GM19240 (cell line): ENCODE measurements at regions not wholly inside any gene's neighbourhood (a gene's known extent, or its start where the extent isn't known, plus 50 kb on each side); places are given as distances from the start of the nearest gene placed in this dataset.
"Not testable (repeated sequence)": the region's sequence is repeated elsewhere in the genome, so short reads cannot be mapped to it uniquely, and the experiment has no call there.

Experiments
- DNase-seq: peaks from one replicate; pipeline ENCODE4 v3.0.0; 2011; ENCODE audit warnings: low spot score; ENCODE audit not compliant: insufficient read length

- no peak for DNase-seq
Observed at GRCh38 chr12:46670636-46671035, 155.2 kb downstream of the SLC38A4 start.

- no peak for DNase-seq
Observed at GRCh38 chr12:46669720-46670119, 156.1 kb downstream of the SLC38A4 start.

- DNase-seq = no peak
Observed at GRCh38 chr12:46667551-46667950, 158.2 kb downstream of the SLC38A4 start.

DNA sequence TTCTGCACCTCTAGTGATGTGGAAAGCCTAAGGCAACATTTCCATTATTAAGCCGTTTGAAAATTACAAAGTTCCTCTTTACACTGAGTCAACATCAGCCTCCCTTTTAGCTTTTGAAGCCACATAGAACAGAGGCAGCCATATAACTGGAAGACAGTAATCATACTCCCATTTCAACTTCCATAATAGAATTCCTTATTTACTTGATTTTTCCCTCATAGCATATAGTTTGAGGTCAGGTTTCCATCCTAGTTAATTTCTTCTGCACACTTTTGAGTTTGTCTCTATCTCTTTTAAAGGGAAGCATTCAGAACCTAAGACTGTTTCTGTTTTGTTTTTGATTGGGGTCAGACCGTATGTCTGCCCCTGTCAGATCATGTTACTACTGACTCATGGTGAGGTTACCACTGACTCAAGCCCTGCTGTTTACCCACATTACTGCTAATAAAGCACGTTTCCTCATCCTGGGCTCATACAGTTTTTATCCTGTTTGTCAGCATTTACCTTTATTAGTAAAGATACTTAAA lies 161.0 kb downstream of the SLC38A4 start:
- DNase-seq = peak; percentile 23

DNA sequence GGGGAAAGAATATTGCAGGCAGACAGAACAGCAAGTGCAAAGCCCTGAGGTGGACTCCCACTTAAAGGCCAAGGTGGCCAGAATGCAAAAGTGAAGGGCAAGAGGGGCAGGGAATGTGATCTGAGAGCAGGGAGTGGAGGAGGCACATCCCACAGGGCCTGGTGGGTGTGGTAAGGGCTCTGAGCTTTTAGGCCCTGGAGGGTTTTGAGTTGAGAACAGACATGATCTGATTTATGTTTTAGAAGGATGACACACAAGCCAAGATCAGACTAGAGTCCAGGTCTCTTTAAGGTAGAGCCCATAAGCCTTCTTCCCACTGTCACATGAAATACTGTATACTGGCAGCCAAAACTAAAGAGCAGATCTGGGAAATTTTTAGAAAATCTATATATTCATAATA lies 162.5 kb downstream of the SLC38A4 start:
- no peak for DNase-seq

- DNase-seq = peak; percentile 17
Observed at GRCh38 chr12:46661110-46661845, 164.5 kb downstream of the SLC38A4 start.

DNA sequence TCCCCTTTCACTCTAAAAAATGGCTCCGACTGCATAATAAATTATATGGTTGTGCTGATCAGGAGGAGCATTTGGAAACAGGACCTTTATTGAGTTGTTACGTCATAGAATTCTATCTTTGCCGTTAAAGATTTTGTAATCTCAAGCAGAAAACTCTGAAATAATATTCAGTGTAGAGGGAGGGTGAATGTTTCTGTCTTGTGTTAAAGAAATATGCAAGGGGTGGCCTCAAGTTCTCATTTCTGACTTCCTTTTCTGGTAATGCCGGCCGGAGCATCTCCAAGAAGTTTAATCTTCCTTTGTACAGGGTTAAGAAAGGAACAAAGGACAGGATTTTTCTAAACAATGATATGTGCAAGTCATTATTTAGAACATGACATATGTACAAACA lies 165.1 kb downstream of the SLC38A4 start:
- DNase-seq = no peak

DNA sequence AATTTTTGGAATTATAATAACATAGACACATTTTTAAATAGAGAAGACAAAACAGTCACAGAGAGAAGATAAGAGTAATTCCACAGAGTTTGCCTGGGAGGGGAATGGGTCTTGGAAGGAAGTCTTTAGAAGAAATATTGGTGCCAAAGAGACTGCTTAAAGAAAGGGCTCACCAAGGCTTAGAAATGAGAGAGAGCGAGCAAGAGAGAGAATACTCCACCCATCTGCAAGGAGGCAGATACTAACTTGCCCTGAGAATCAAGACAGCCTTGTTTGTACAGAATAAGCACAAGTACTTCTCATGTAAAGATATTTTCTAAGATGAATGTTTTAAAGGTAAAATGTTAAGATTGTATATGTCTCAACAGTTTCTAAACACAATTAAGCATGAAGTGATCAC lies 165.5 kb downstream of the SLC38A4 start:
- DNase-seq = no peak

GRCh38 chr12:46659824-46660223 lies 166.0 kb downstream of the SLC38A4 start:
- DNase-seq = no peak

DNA sequence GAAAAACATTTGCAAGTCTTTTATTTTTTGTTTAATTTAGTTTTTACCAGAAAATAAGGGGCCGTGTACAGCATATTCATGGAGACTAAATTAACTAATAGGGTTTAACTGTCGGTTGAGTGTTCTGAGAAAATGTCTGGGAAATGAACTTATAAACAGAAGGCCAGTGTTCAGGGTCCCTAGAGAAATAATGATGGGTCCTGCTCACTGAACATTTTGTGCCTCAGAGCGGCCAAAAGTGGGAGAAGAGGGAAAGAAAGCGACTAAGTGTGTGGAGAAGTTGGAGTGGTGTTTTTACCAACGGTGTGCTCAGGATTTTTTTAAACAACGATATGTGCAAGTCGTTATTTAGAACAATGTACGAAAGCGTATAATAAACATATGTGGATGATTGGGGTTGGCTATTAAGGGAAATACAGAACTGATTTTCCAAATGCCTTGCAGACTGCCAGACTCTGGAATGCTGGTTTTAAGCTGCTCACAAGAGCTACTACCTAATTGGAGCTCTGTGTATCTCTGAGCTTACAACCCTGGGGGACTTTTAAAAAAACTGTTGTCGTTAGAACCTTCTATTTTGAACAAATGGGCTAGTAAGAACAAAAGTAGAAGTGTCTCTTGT lies 166.7 kb downstream of the SLC38A4 start:
- DNase-seq = no peak

DNA sequence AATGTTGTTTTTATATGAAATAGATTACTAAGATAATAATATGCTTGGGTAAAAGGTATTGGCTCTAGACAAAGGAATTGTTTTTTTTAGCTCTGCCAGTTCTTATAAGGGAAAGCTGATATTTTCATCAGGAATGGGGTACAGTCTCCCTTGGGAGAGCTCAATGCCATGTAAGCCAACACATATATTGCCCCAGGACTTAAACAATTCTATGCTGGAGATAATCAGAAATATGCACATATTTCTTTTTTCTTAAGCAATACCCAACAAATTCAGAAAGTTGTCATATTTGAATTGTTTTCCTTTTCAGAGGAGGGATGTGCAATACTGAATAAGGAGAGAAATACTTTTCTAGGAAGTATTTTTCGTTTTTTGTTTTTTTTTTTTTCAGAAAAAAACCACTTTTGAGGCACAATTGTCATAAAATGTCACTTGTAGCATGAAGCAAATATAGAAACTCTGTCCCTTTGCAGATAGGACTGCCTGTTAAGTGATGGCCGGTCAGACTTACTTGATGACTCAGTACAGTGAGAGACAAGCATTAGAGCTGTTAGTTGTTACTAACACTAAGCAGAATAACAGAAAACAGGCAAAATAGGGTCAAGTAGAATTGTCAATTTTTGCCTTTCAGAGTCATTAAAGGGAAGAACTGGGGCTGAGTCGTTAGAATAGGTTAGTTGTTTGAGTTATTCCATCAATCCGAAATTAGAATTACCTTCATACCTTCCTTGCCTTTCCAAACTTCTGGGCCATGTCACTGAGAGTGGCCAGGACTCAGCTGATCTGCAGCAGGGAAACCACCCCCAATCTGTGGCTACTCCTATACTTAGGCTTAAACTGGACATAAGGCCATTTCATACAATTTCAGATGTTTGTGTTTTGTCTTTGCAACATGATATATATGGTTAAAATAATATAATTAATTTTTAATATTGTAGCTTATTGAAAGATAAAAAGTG lies 168.1 kb downstream of the SLC38A4 start:
- no peak for DNase-seq

DNA sequence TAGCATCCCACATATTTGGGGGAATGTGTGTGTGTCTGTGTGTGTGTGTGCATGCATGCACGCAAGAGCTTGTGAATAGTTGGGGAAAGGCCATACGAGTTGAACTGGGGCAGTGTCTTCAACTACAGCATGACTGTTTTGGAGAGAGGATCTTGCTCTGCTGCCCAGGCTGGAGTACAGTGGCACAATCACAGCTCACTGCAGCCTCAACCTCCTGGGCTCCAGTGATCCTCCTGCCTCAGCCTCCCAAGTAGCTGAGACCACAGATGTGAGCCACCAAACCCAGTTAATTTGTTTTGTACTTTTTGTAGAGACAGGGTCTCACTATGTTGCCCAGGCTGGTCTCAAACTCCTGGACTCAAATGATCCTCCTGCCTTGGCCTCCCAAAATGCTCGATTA lies 169.8 kb downstream of the SLC38A4 start:
- DNase-seq = not testable (repeated sequence)

- no peak for DNase-seq
Observed at GRCh38 chr12:46653311-46653710, 172.5 kb downstream of the SLC38A4 start.

- no peak for DNase-seq
Observed at GRCh38 chr12:46652692-46653091, 173.1 kb downstream of the SLC38A4 start.

DNA sequence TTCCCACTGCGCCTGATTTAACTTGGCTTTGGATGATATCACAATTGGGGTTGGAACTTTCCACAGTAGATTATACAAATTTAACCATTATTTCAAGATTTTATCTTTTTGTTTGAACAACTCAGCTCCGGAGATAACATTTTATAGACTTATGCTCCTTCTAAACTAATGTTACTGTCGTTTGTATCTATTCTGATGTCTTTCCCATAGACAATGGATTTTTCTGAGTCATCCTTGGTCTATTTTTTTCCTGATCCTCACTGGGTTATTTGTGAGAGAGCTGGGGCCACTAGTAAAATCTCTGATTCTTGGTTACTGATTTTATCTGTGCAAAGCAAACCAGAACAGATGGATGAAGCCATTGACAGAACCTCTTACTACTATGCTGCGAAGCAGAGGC lies 175.1 kb downstream of the SLC38A4 start:
- no peak for DNase-seq

GRCh38 chr12:46649433-46649832 lies 176.4 kb downstream of the SLC38A4 start:
- no peak for DNase-seq

DNA sequence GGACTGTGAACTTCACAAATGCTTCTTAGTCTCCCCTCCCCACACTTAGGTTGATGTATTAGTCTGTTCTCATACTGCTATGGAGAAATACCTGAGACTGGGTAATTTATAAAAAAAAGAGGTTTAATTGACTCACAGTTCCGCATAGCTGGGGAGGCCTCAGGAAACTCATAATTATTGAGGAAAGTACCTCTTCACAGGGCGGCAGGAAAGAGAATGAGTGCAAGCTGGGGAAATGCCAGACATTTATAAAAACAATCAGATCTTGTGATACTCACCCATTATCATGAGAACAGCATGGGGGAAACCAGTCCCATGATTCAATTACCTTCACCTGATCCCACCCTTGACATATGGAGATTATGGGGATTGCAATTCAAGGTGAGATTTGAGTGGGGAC lies 178.8 kb downstream of the SLC38A4 start:
- DNase-seq = no peak

GRCh38 chr12:46641649-46642048 lies 184.1 kb downstream of the SLC38A4 start:
- DNase-seq = not testable (repeated sequence)

DNA sequence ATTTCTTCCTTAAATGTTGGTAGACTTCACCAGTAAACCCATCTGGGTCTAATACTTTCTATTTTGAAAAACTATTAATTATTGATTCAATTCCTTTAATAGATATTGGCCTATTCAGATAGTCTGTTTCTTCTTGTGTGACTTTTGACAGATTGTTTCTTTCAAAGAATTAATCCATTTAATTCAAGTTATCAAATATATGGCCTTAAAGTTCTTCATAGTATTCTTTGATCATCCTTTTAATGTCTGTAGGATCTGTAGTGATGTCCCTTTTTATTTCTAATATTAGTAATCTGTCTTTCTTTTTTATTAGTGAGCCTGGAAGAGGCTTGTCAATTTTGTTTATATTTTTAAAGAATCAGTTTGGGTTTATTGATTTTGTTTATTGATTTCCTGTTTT lies 190.0 kb downstream of the SLC38A4 start:
- no peak for DNase-seq

- no peak for DNase-seq
Observed at GRCh38 chr12:46629331-46630229, 196.2 kb downstream of the SLC38A4 start.

DNA sequence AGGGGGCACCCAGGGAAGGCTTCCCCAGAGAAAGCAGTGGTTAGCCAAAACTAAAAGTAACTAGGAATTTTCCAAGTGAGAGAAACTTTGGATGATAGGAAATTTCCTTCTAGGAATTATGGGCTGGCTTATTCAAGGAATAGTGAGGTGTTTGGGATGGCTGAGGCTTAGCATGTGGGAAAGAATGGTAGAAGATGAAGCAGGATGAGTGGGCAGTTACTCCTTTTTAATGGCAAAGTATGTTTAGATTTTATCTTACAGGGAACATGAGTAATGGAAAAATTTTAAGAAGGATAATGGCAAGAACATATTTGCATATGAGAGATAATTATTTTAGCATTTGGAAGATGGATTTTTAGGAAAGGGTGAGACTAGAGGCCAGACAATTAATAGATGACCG lies 197.6 kb downstream of the SLC38A4 start:
- no peak for DNase-seq
